ENCODE measurements at regions not wholly inside any gene's neighbourhood (a gene's known extent, or its start where the extent isn't known, plus 50 kb on each side); places are given as distances from the start of the nearest gene placed in this dataset.

- no TSS peak for BruUV-seq (replicated peaks)
- no peak overlapping the region for H3K9ac ChIP-seq (ENCODE audit: low read depth, low read length)
- no peaks in the 10 kb centered on the region for H3K4me1 ChIP-seq (ENCODE audit: control insufficient read depth, insufficient read depth, low read length)
- no peak for DNase-seq
- no peaks in the 10 kb centered on the region for H3K36me3 ChIP-seq (ENCODE audit: control insufficient read depth, insufficient read depth, low read length)
- no peak overlapping the region for H2BK120ac ChIP-seq (ENCODE audit: low read depth, low read length)
- no peak overlapping the region for H3K23ac ChIP-seq (ENCODE audit: low read depth, low read length)
- H2AK9ac ChIP-seq (replicated peaks; ENCODE audit: low read depth, low read length, poor library complexity) = no peak overlapping the region
- no peaks in the 10 kb centered on the region for H4K20me1 ChIP-seq (ENCODE audit: insufficient read depth, low read length)
- H3K18ac ChIP-seq (ENCODE audit: low read depth, low read length) = no peak overlapping the region
- H3K4ac ChIP-seq (ENCODE audit: low read depth, low read length) = no peak overlapping the region
- TF ChIP-seq RAD21 (IDR thresholded peaks at IDR 0.05; ENCODE audit: low read length) (no peak), SMC3 (IDR thresholded peaks at IDR 0.05; ENCODE audit: low read depth, low read length) (no peak), MAZ (IDR thresholded peaks at IDR 0.05; ENCODE audit: borderline replicate concordance, low read depth, low read length) (no peak), CEBPB (IDR thresholded peaks at IDR 0.05; ENCODE audit: low read depth, low read length) (no peak), RCOR1 (IDR thresholded peaks at IDR 0.05; ENCODE audit: insufficient replicate concordance, low read length) (no peak)
- TF ChIP-seq, protein P1, sequence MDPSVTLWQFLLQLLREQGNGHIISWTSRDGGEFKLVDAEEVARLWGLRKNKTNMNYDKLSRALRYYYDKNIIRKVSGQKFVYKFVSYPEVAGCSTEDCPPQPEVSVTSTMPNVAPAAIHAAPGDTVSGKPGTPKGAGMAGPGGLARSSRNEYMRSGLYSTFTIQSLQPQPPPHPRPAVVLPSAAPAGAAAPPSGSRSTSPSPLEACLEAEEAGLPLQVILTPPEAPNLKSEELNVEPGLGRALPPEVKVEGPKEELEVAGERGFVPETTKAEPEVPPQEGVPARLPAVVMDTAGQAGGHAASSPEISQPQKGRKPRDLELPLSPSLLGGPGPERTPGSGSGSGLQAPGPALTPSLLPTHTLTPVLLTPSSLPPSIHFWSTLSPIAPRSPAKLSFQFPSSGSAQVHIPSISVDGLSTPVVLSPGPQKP (IDR thresholded peaks at IDR 0.05; ENCODE audit: borderline replicate concordance, low read depth, low read length) = no peak
- H3K4me3 ChIP-seq (ENCODE audit: insufficient read depth, low read depth, low read length) = no peak overlapping the region
- no peak overlapping the region for H3K56ac ChIP-seq (ENCODE audit: extremely low read depth, insufficient read depth, low read length)
- no peak overlapping the region for H3K27ac ChIP-seq (ENCODE audit: insufficient read depth, low read length)
- no peak overlapping the region for H4K5ac ChIP-seq (ENCODE audit: low read depth, low read length)
- no peak overlapping the region for H2AFZ ChIP-seq (replicated peaks; ENCODE audit: low read length, poor library complexity)
- H3K9me1 ChIP-seq (ENCODE audit: insufficient read depth, low read length) = no peaks in the 10 kb centered on the region; the same call in 1 of the 2 replicates
- H4K91ac ChIP-seq (ENCODE audit: insufficient read depth, low read depth, low read length) = no peak overlapping the region
- no peak overlapping the region for H2BK15ac ChIP-seq (ENCODE audit: low read depth, low read length)
- in situ Hi-C loops (cut with MboI; ENCODE audit: low sequenced_read_pairs) (no loop called here), dilution Hi-C loops (cut with HindIII; ENCODE audit: low sequenced_read_pairs, unreplicated experiment) (no loop called here), intact Hi-C loops (cut with micrococcal nuclease) (no loop called here)
- H2BK20ac ChIP-seq (ENCODE audit: low read depth, low read length) = no peak overlapping the region
- CTCF ChIA-PET = no interaction called here
- H4K8ac ChIP-seq (ENCODE audit: low read depth in 2 of 2, low read length in 2 of 2) = no peak overlapping the region
- H3K14ac ChIP-seq (replicated peaks; ENCODE audit: low read depth, low read length) = no peak overlapping the region
- POLR2A ChIA-PET (ENCODE audit: unreplicated experiment) = no interaction called here
- no peak for ATAC-seq (ENCODE audit: low read depth)
- H3K79me1 ChIP-seq (ENCODE audit: low read depth in 1 of 2, low read length in 2 of 2) = no peaks in the 10 kb centered on the region
- H3K27me3 ChIP-seq (ENCODE audit: control insufficient read depth, insufficient read depth, low read length) = peaks cover 12% of the 10 kb centered on the region
- H2AK5ac ChIP-seq (ENCODE audit: low read depth, low read length) = no peak overlapping the region
- H3K9me3 ChIP-seq (ENCODE audit: control insufficient read depth, insufficient read depth, low read length) = peaks cover 3% of the 10 kb centered on the region
- H3K4me2 ChIP-seq (ENCODE audit: low read depth, low read length) = no peak overlapping the region
- WGBS, 2 experiments (ENCODE audit: extremely low coverage in 2 of 2, insufficient read length in 1 of 2) = no CpG with 5 or more reads among the region's 3 CpGs
- no peak overlapping the region for H2BK5ac ChIP-seq (ENCODE audit: low read depth, low read length, poor library complexity, severe bottlenecking)
Measured at GRCh38 chr7:36088966-36089365, 64.1 kb upstream of the EEPD1 start.
